ENCODE measurements at regions not wholly inside any gene's neighbourhood (a gene's known extent, or its start where the extent isn't known, plus 50 kb on each side); places are given as distances from the start of the nearest gene placed in this dataset.
A peak's percentile ranks its signal among the peaks of the same experiment; 100 is the strongest.

GRCh38 chr1:234676103-234676594 is 66.2 kb upstream of the IRF2BP2 start:
- peak; percentile 72 to 92 (median 75) for DNase-seq
- H3K4me3 ChIP-seq = peak overlapping the region; percentile 23 to 46 (median 35)
- TF ChIP-seq POLR2A (IDR thresholded peaks at IDR 0.05) = no peak
- no peaks in the 10 kb centered on the region for H3K9me3 ChIP-seq
- H3K27me3 ChIP-seq = no peaks in the 10 kb centered on the region
- peak overlapping the region in 2 of 4 donors; percentile 3 to 40 for H3K27ac ChIP-seq
- peaks cover 0 to 6% (median 0%) of the 10 kb centered on the region in 4 donors for H3K4me1 ChIP-seq
- H3K36me3 ChIP-seq = no peaks in the 10 kb centered on the region

DNA sequence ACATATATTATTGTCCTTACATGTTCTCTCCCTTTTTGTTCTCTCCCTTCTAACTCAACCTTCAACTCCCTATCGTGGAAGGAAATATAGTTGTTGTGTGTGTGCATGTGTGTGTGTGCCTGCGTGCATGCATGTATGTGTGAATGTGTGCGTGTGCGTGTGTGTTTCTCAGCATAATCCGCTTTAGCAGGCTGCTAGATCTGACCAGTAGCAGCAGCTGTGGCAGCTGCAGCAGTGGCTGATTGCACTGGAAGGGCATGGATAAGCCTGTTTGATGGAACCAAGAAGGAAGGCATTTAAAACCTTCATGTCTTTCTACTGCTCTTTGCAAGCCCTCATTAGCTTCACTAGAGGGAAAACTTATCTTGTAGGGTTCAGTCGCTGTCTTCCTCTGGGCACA is 65.6 kb upstream of the IRF2BP2 start:
- no peaks in the 10 kb centered on the region for H3K36me3 ChIP-seq
- H3K9me3 ChIP-seq = no peaks in the 10 kb centered on the region
- peak overlapping the region in 1 of 4 donors; percentile 40 for H3K4me3 ChIP-seq
- H3K4me1 ChIP-seq = peaks cover 0 to 6% (median 0%) of the 10 kb centered on the region in 4 donors
- no peak for TF ChIP-seq POLR2A (IDR thresholded peaks at IDR 0.05)
- TF ChIP-seq, protein P1, sequence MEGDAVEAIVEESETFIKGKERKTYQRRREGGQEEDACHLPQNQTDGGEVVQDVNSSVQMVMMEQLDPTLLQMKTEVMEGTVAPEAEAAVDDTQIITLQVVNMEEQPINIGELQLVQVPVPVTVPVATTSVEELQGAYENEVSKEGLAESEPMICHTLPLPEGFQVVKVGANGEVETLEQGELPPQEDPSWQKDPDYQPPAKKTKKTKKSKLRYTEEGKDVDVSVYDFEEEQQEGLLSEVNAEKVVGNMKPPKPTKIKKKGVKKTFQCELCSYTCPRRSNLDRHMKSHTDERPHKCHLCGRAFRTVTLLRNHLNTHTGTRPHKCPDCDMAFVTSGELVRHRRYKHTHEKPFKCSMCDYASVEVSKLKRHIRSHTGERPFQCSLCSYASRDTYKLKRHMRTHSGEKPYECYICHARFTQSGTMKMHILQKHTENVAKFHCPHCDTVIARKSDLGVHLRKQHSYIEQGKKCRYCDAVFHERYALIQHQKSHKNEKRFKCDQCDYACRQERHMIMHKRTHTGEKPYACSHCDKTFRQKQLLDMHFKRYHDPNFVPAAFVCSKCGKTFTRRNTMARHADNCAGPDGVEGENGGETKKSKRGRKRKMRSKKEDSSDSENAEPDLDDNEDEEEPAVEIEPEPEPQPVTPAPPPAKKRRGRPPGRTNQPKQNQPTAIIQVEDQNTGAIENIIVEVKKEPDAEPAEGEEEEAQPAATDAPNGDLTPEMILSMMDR (IDR thresholded peaks at IDR 0.05) = no peak
- no peaks in the 10 kb centered on the region for H3K27me3 ChIP-seq
- peak overlapping the region in 1 of 4 donors; percentile 40 for H3K27ac ChIP-seq
- DNase-seq = no peak

GRCh38 chr1:234675006-234675405 is 65.0 kb upstream of the IRF2BP2 start:
- Histone ChIP-seq H3K4me1 (peaks cover 0 to 6% (median 0%) of the 10 kb centered on the region in 4 donors), H3K27ac (no peak overlapping the region), H3K9me3 (no peaks in the 10 kb centered on the region), H3K36me3 (no peaks in the 10 kb centered on the region), H3K4me3 (no peak overlapping the region), H3K27me3 (no peaks in the 10 kb centered on the region)
- DNase-seq = no peak
- TF ChIP-seq, protein P1 (IDR thresholded peaks at IDR 0.05) = no peak
- TF ChIP-seq POLR2A (IDR thresholded peaks at IDR 0.05) = no peak

GRCh38 chr1:234674218-234674815 is 64.3 kb upstream of the IRF2BP2 start:
- DNase-seq = no peak
- H3K4me1 ChIP-seq = peaks cover 0 to 6% (median 0%) of the 10 kb centered on the region in 4 donors

DNA sequence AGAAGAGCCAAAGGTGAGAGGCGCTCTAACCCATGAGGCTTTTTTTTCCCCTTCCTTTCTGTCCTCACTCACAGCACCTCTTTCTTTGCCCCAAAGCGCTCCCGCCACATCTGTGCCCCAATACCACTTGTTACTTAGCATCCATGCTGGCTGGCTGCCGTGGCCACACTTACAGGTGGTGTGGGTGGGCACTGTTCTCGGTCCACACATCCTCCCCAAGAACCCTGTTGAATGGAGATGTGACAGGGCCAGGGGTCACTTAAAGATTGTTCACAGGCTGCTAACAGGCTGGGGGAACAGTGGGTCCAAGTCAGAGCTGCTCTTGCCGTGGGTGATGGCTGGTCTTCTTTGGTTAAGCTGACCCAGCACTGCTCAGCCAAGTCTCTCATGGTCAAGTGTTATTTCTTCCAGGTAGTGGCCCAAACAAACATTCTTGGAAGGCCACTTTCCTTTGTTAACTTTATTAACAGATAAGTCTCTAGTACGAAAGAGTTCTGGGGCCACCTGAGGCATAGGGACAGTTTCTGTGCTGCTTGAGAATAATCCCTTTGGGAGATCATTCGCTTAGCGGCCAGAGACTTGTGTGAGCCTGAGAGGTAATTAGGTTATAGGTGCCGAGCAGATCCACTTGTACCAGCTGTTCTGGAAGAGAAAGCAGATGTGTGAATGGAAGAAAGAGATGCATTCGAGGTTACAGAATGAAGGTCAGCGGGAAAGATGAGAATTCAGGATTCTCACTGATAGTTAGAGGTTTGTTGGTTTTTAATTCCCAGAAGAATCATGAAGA is 62.6 kb upstream of the IRF2BP2 start:
- H3K27ac ChIP-seq = no peak overlapping the region
- H3K27me3 ChIP-seq = no peaks in the 10 kb centered on the region
- no peak overlapping the region for H3K4me3 ChIP-seq
- peaks cover 0 to 6% (median 0%) of the 10 kb centered on the region in 4 donors for H3K4me1 ChIP-seq
- H3K36me3 ChIP-seq = no peaks in the 10 kb centered on the region
- H3K9me3 ChIP-seq = no peaks in the 10 kb centered on the region
- TF ChIP-seq POLR2A (IDR thresholded peaks at IDR 0.05) = no peak
- TF ChIP-seq, protein P1 (IDR thresholded peaks at IDR 0.05) = no peak
- DNase-seq = no peak

More at GRCh38 chr1:234674218-234674815, 64.3 kb upstream of the IRF2BP2 start:
- H3K9me3 ChIP-seq = no peaks in the 10 kb centered on the region
- H3K27ac ChIP-seq = no peak overlapping the region
- H3K27me3 ChIP-seq = no peaks in the 10 kb centered on the region
- TF ChIP-seq, protein P1 (IDR thresholded peaks at IDR 0.05) = no peak
- no peak overlapping the region for H3K4me3 ChIP-seq
- H3K36me3 ChIP-seq = no peaks in the 10 kb centered on the region
